ENCODE measurements at regions not wholly inside any gene's neighbourhood (a gene's known extent, or its start where the extent isn't known, plus 50 kb on each side); places are given as distances from the start of the nearest gene placed in this dataset.

DNA sequence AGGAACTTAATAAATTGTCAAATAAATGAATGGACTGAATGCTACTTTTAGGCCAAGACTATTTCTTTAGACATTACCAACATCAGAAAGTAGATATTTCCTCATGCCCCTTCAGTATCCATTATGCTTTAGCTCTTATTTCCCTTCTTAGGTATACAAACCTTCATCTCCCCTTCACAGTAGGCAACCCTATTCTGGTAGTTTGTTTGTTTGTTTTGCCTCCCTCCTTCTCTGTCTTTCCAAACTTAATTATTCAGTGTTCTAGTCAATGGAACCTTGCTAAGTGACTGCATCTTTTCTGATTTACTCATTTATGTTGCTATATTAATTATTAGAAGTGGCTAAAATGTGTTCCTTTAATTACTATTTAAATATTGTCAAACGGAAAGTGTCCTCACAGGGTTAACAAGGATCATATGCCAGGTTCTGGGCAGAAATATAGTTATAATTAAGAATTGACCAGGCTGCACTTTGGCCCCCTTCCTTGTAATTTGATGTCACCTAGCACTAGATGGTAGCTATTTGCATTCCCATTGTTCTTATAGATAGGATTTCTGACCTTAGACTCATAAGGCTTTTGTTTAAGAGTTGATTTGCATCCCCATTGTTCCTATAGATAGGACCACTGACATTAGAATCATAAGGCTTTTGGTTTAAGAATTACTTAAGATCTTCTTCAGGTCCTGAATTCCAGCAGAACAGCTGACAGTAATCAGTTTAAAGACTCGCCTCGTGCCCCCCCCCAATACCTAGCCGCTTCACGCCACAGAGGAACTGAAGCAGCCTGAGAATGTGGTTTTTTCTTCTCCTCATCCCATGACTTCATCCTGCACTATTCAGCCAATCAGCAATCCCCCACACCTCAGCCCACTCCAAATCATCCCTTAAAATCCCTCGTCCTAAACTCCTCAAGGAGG, 84.4 kb upstream of the NUDT12 start:
- peak; percentile 61 for DNase-seq
- peak overlapping the region; percentile 9 for H3K27ac Mint-ChIP-seq
- no peak overlapping the region for H3K27ac ChIP-seq (ENCODE audit: low read depth, low read length)

DNA sequence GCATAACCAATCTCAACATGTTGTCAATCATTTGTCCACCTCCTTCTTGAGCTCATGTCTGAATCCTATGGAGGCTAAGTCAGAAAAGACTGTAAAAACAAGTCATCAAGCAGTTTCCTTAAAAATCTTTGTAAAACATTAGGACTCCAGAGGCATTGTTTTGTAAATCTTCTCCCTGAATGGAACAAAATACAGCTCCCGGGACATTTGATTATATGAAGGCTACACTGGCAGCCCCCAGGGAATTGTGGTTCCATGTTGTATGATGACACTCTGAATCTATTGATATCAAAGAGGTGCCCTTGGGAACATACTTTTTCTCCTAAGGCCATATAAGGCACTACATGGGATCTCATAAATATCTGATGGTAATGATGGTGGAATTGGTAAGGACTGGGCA, 83.2 kb upstream of the NUDT12 start:
- 83 to 89% methylated on average over 1 of the region's 1 CpG for WGBS, 2 experiments (ENCODE audit: insufficient coverage in 1 of 2, insufficient read length in 1 of 2)
- Mint-ChIP-seq H3K4me3 (no peak overlapping the region), H3K27ac (no peak overlapping the region), H3K9me3 (no peaks in the 10 kb centered on the region), H3K36me3 (ENCODE audit: low read depth) (no peaks in the 10 kb centered on the region), H3K4me1 (peaks cover 36% of the 10 kb centered on the region), H3K27me3 (ENCODE audit: insufficient read depth) (no peaks in the 10 kb centered on the region)
- no peak for DNase-seq
- Histone ChIP-seq H3K27me3 (ENCODE audit: control insufficient read depth, insufficient read depth, low read length, poor library complexity, severe bottlenecking) (no peaks in the 10 kb centered on the region), H3K9me3 (ENCODE audit: control insufficient read depth, low read length) (no peaks in the 10 kb centered on the region), H3K36me3 (ENCODE audit: control insufficient read depth, insufficient read depth, low read length) (no peaks in the 10 kb centered on the region), H3K4me1 (ENCODE audit: control insufficient read depth, insufficient read depth, low read length) (peaks cover 8% of the 10 kb centered on the region), H3K9ac (ENCODE audit: extremely low read depth, low read length, poor library complexity, severe bottlenecking) (no peak overlapping the region), H3K27ac (ENCODE audit: low read depth, low read length) (no peak overlapping the region), H3K4me3 (ENCODE audit: low read length) (no peak overlapping the region)
- TF ChIP-seq, protein P1, sequence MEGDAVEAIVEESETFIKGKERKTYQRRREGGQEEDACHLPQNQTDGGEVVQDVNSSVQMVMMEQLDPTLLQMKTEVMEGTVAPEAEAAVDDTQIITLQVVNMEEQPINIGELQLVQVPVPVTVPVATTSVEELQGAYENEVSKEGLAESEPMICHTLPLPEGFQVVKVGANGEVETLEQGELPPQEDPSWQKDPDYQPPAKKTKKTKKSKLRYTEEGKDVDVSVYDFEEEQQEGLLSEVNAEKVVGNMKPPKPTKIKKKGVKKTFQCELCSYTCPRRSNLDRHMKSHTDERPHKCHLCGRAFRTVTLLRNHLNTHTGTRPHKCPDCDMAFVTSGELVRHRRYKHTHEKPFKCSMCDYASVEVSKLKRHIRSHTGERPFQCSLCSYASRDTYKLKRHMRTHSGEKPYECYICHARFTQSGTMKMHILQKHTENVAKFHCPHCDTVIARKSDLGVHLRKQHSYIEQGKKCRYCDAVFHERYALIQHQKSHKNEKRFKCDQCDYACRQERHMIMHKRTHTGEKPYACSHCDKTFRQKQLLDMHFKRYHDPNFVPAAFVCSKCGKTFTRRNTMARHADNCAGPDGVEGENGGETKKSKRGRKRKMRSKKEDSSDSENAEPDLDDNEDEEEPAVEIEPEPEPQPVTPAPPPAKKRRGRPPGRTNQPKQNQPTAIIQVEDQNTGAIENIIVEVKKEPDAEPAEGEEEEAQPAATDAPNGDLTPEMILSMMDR (conservative IDR thresholded peaks at IDR 0.05): no peak

More for the DNA sequence above, 84.4 kb upstream of the NUDT12 start:
- Mint-ChIP-seq H3K4me1 (peaks cover 35% of the 10 kb centered on the region), H3K36me3 (ENCODE audit: low read depth) (no peaks in the 10 kb centered on the region), H3K9me3 (no peaks in the 10 kb centered on the region), H3K4me3 (peak overlapping the region; percentile 3), H3K27me3 (ENCODE audit: insufficient read depth) (no peaks in the 10 kb centered on the region)
- WGBS, 2 experiments (ENCODE audit: insufficient coverage in 1 of 2, insufficient read length in 1 of 2): 17 to 34% methylated on average over 3 to 6 of the region's 6 CpGs
- H3K9me3 ChIP-seq (ENCODE audit: control insufficient read depth, low read length): no peaks in the 10 kb centered on the region
- no peak overlapping the region for H3K9ac ChIP-seq (ENCODE audit: extremely low read depth, low read length, poor library complexity, severe bottlenecking)
- H3K36me3 ChIP-seq (ENCODE audit: control insufficient read depth, insufficient read depth, low read length): no peaks in the 10 kb centered on the region
- TF ChIP-seq, protein P1 (conservative IDR thresholded peaks at IDR 0.05): no peak
- peaks cover 8% of the 10 kb centered on the region for H3K4me1 ChIP-seq (ENCODE audit: control insufficient read depth, insufficient read depth, low read length)
- H3K4me3 ChIP-seq (ENCODE audit: low read length): peak overlapping the region; percentile 12
- no peaks in the 10 kb centered on the region for H3K27me3 ChIP-seq (ENCODE audit: control insufficient read depth, insufficient read depth, low read length, poor library complexity, severe bottlenecking)

DNA sequence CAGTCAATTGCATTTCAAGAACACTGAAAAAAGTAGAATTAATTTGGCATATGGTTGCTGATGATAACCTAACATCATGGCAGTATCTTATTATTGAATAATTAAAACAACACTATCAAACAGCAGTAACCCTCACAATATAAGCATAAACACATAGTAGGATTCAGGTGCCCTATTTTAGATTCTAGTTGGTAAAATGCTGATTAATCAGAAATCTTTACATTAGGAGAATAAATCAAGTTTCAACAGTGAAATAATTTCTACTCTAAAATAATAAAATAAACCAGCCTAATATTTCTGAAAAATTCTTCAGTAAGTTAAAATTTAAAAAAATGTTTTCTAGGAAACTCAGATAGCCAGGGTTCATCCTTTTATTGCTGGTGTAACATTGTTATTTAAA, 76.4 kb upstream of the NUDT12 start:
- Mint-ChIP-seq H3K36me3 (ENCODE audit: low read depth) (no peaks in the 10 kb centered on the region), H3K9me3 (no peaks in the 10 kb centered on the region), H3K27me3 (ENCODE audit: insufficient read depth) (no peaks in the 10 kb centered on the region), H3K4me1 (peaks cover 2% of the 10 kb centered on the region), H3K27ac (no peak overlapping the region), H3K4me3 (no peak overlapping the region)
- H3K4me3 ChIP-seq (ENCODE audit: low read length): no peak overlapping the region
- no peak overlapping the region for H3K9ac ChIP-seq (ENCODE audit: extremely low read depth, low read length, poor library complexity, severe bottlenecking)
- H3K9me3 ChIP-seq (ENCODE audit: control insufficient read depth, low read length): no peaks in the 10 kb centered on the region
- H3K27ac ChIP-seq (ENCODE audit: low read depth, low read length): no peak overlapping the region
- TF ChIP-seq, protein P1 (conservative IDR thresholded peaks at IDR 0.05): no peak
- H3K4me1 ChIP-seq (ENCODE audit: control insufficient read depth, insufficient read depth, low read length): no peaks in the 10 kb centered on the region
- no peaks in the 10 kb centered on the region for H3K36me3 ChIP-seq (ENCODE audit: control insufficient read depth, insufficient read depth, low read length)
- H3K27me3 ChIP-seq (ENCODE audit: control insufficient read depth, insufficient read depth, low read length, poor library complexity, severe bottlenecking): no peaks in the 10 kb centered on the region
- no peak for DNase-seq

Data from endodermal cell (in vitro differentiated cells).